ENCODE measurements at regions not wholly inside any gene's neighbourhood (a gene's known extent, or its start where the extent isn't known, plus 50 kb on each side); places are given as distances from the start of the nearest gene placed in this dataset.

DNA sequence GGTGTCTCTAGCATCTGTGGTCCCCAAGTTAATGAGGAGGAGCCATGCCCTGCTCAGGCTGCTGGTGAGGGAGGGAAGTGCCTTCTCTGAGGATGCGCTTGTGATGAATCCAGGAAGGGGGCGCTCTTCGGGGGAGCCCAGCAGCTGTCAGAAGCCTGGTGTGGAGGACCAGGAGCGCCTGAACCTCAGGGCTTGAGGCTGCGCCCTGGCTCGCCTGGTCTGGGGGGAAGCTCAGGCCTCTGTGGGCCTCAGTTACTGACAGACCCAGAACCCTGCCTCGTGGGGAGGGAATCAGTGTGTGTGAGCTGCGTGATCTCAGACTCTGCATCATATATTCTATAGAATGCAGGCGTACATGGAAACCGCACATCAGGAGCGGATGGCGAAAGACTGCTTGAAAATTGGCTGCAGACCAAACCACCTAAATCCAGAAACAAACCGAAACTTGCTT lies 126.1 kb downstream of the SEC14L1 start:
- DNase-seq (ENCODE audit: low spot score in 2 of 2), result no peak
- H3K4me1 Mint-ChIP-seq, result no peaks in the 10 kb centered on the region
- peaks cover 3% of the 10 kb centered on the region for H3K36me3 Mint-ChIP-seq (ENCODE audit: insufficient read depth)
- H3K9me3 Mint-ChIP-seq, result no peaks in the 10 kb centered on the region
- no peak for ATAC-seq (replicated peaks; ENCODE audit: extremely low read depth, poor library complexity, severe bottlenecking)
- H3K27ac Mint-ChIP-seq (ENCODE audit: low read depth), result no peak overlapping the region
- peaks cover 26% of the 10 kb centered on the region for H3K27me3 Mint-ChIP-seq
- no peak overlapping the region for H3K4me3 Mint-ChIP-seq

DNA sequence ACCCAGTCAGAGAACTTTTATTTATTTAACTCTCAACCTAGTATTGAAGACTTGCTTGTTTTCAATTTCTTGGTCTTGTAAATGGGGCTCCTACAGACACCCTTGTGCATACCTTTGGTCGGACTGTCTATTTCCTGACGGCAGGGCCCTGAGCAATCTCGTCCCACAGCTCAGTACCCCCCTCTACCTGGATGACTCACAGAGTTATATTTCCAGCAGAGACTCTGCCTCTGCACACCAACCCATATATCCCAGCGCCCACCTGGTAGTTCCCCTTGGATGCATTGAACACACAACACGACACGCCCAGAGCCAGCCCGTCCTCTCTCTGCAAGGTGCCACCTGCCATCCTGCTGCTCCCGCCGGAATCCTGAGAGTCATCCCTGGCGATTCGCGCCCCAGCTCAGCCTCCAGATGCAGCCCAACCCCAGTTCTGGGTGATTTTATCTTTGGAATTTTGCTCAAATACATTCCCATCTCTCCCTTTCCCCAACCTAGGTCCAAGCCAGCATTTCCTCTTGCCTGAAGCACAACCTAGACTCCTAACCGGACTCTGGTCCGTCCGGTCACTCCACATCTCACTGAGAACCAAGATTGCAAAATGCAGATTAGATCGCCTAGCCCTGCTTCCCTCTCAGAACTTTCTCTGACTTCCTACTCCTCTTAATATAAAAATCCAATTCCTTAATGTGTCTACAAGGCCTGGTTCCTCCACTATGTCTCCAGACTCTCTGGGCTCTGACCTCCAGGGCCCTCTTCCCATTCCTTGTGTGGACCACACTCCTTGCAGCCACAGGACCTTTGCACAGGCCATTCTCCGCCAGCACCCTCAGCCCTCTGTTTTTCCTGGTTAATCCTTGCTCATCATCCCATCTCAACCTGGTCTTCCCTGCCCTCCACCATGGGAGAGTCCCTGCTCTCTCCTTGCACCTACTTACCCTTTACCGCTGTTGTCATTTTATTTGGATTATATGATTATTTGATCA lies 129.2 kb downstream of the SEC14L1 start:
- Mint-ChIP-seq H3K27ac (ENCODE audit: low read depth) (no peak overlapping the region), H3K36me3 (ENCODE audit: insufficient read depth) (peaks cover 3% of the 10 kb centered on the region), H3K27me3 (peaks cover 23% of the 10 kb centered on the region), H3K4me3 (no peak overlapping the region), H3K4me1 (no peaks in the 10 kb centered on the region), H3K9me3 (no peaks in the 10 kb centered on the region)
- DNase-seq (ENCODE audit: low spot score in 2 of 2) (no peak), ATAC-seq (replicated peaks; ENCODE audit: extremely low read depth, poor library complexity, severe bottlenecking) (no peak)

DNA sequence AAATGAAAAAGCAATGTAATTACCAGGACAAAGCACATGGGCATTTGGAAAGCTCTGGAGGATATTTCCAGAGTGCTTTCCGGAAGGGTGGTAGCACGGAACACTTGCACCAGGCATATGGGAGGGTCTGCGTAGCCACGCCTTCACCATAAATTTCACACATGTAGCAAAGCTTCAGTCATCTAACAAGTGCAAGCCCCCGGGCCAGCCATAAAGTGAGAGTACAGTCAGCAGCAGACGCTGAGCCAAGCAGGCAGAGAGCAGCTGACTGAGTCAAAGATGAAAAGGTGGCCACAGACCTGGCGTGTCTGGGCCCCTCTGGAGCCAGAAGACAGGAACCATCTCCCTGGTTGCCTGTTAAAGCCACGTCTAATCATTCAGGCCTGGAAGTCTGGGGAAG lies 130.6 kb downstream of the SEC14L1 start:
- H3K4me3 Mint-ChIP-seq, result no peak overlapping the region
- H3K36me3 Mint-ChIP-seq (ENCODE audit: insufficient read depth), result peaks cover 3% of the 10 kb centered on the region
- H3K27ac Mint-ChIP-seq (ENCODE audit: low read depth), result no peak overlapping the region
- peaks cover 14% of the 10 kb centered on the region for H3K27me3 Mint-ChIP-seq
- H3K9me3 Mint-ChIP-seq, result no peaks in the 10 kb centered on the region
- ATAC-seq (replicated peaks; ENCODE audit: extremely low read depth, poor library complexity, severe bottlenecking) (no peak), DNase-seq (ENCODE audit: low spot score in 2 of 2) (no peak)
- H3K4me1 Mint-ChIP-seq, result no peaks in the 10 kb centered on the region

DNA sequence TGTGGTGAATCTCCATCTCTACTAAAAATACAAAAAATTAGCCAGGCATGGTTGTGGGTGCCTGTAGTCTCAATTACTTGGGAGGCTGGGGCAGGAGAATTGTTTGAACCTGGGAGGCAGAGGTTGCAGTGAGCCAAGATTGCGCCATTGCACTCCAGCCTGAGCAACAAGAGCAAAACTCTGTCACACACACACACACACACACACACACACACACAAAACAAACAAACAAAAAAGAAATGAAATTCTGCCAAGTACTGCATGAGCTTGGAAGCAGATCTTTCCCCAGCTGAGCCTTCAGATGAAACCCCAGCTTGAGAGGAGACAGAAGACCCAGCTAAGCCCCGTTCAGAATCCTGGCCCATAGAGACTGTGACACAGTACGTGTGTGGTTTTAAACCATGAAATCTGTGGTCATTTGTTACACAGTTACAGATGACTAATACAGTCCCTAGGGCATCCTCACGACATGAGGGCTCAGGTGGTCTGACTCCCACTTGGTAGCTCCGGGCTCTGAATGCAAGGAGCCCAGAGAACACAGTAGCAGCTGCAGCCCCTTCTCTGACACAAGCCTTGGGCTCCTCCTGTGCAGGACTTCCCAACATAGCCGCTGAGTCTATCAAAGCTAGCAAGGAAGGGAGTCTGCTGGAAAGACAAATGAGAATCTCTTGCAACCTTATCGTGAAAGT lies 132.8 kb downstream of the SEC14L1 start:
- DNase-seq (ENCODE audit: low spot score in 2 of 2) (no peak), ATAC-seq (replicated peaks; ENCODE audit: extremely low read depth, poor library complexity, severe bottlenecking) (no peak)
- Mint-ChIP-seq H3K4me3 (no peak overlapping the region), H3K36me3 (ENCODE audit: insufficient read depth) (peaks cover 6% of the 10 kb centered on the region), H3K4me1 (no peaks in the 10 kb centered on the region), H3K9me3 (no peaks in the 10 kb centered on the region), H3K27ac (ENCODE audit: low read depth) (no peak overlapping the region), H3K27me3 (peaks cover 14% of the 10 kb centered on the region)

DNA sequence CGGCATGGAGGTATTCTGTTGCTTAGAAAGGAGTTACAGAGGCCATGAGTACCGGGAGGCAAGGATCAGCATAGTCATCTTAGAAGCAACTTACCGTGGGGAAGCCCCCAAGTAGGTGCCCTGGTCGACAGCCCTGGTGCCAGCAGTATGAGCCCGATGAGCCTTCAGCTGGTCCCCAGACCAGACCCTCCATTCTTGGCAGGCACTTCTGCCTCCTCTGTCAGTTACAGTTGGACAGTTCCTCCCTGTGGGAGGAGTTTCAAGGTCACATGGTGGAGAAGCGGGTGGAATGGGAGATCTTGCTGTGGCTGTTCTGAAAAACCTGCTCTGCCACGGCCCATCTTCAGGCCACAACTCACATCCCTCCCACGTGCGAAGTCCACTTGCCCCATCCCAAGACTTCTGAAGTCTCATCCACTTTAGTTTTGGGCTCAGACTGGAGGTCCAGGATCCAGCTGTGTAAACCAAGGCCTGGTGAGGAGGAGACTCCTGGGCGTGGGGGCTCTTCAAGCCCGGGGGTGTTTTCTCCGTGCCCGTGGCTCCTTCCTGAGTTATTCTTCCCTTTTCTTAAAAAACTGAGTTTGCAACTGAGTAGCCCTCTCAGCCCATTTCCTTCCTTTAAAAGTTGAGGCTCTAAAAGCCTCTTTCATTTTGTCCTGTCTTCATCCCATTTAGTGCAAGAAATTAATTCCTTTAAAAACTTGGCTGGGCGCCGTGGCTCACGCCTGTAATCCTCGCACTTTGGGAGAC lies 133.5 kb downstream of the SEC14L1 start:
- H3K9me3 Mint-ChIP-seq, result no peaks in the 10 kb centered on the region
- ATAC-seq (replicated peaks; ENCODE audit: extremely low read depth, poor library complexity, severe bottlenecking) (no peak), DNase-seq (ENCODE audit: low spot score in 2 of 2) (no peak)
- H3K4me1 Mint-ChIP-seq, result no peaks in the 10 kb centered on the region
- no peak overlapping the region for H3K27ac Mint-ChIP-seq (ENCODE audit: low read depth)
- H3K27me3 Mint-ChIP-seq, result peaks cover 14% of the 10 kb centered on the region
- H3K36me3 Mint-ChIP-seq (ENCODE audit: insufficient read depth), result peaks cover 7% of the 10 kb centered on the region
- no peak overlapping the region for H3K4me3 Mint-ChIP-seq

DNA sequence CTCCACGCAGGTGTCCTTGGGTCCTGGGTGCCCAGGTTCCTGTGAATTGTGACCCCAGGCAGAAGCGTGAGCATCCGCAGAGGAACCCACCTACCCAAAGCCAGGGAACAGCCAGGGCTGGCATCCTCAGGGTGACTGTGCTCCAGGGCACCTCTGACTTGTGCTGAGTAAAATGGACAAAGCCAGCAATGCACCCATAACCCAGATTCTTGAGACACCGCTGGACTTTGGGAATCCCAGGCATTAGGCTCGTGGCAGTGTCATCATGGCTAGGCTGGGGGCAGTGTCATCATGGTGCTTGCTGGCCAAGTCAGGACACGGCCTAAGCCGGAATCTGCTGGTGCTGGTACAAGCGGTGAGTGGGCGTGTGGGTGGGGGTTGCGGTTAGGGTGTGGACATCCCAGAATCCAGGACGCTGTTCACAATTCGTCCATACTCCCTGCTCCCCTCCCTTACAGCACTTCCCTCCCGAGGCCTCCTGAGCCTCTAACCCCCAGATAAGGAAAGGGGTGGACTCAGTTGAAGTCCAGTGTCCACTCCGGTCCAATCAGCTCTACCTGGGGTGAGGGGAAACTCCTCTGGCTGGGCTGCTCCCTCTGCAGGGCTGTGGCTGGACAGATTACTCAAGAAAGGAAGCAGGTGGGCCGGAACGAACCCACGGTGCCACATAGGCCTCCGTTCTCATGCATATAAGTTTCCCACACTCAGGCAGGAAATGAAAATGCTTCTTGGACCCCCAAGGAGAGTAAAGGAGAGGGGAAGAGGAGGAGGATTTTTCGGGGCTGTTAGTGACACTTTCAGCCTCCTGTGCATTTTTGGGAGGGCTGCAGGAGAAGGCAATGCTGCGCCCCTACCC lies 138.9 kb downstream of the SEC14L1 start:
- Mint-ChIP-seq H3K9me3 (no peaks in the 10 kb centered on the region), H3K27me3 (peaks cover 34% of the 10 kb centered on the region), H3K4me1 (peaks cover 15% of the 10 kb centered on the region), H3K27ac (ENCODE audit: low read depth) (peak overlapping the region; percentile 82), H3K4me3 (peak overlapping the region; percentile 71), H3K36me3 (ENCODE audit: insufficient read depth) (peaks cover 28% of the 10 kb centered on the region)
- ATAC-seq (replicated peaks; ENCODE audit: extremely low read depth, poor library complexity, severe bottlenecking), result no peak
- DNase-seq (ENCODE audit: low spot score in 2 of 2), result no peak

DNA sequence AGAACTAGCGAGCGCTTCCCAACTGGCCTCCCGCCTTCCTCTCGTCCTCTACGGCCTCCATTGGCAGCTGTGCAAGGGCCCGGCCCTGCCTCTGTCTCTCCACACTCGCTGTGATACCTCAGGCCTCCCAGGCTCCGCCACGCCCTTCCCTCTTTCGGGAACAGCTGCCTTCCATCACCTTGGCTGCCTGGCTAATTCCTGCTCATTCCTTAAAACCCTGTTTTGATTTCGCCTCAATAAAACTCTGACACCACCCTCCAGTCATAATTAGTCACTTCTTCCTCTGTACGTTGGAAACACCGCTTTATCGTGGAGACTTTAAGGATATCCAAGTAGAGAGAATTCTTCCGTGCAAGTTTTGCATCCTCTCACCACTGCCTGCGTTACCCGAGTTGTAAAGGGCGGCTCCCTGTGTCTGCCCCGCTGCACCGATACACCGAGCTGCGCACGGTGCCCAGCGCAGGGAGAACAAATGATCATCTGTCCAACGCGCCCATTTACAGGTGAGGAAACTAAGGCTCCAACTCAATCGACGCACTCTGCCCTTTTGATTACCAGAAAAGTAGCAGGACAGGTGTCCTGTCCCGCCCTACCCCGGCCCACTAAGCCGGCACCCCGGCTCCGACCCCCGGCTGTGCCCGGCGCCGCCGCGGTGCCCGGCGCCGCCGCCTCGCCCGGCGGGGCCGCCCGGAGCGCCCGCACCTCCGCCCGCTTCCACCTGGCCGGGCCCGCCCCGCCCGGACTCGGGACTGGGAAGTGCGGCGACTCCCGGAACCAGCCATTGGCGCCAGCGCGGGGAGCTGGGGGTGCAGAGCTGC lies 139.7 kb downstream of the SEC14L1 start:
- no peak for ATAC-seq (replicated peaks; ENCODE audit: extremely low read depth, poor library complexity, severe bottlenecking)
- H3K9me3 Mint-ChIP-seq, result no peaks in the 10 kb centered on the region
- peaks cover 34% of the 10 kb centered on the region for H3K27me3 Mint-ChIP-seq
- H3K27ac Mint-ChIP-seq (ENCODE audit: low read depth), result peak overlapping the region; percentile 82
- H3K36me3 Mint-ChIP-seq (ENCODE audit: insufficient read depth), result peaks cover 28% of the 10 kb centered on the region
- DNase-seq (ENCODE audit: low spot score in 2 of 2), result no peak
- peak overlapping the region; percentile 71 for H3K4me3 Mint-ChIP-seq
- peaks cover 15% of the 10 kb centered on the region for H3K4me1 Mint-ChIP-seq

DNA sequence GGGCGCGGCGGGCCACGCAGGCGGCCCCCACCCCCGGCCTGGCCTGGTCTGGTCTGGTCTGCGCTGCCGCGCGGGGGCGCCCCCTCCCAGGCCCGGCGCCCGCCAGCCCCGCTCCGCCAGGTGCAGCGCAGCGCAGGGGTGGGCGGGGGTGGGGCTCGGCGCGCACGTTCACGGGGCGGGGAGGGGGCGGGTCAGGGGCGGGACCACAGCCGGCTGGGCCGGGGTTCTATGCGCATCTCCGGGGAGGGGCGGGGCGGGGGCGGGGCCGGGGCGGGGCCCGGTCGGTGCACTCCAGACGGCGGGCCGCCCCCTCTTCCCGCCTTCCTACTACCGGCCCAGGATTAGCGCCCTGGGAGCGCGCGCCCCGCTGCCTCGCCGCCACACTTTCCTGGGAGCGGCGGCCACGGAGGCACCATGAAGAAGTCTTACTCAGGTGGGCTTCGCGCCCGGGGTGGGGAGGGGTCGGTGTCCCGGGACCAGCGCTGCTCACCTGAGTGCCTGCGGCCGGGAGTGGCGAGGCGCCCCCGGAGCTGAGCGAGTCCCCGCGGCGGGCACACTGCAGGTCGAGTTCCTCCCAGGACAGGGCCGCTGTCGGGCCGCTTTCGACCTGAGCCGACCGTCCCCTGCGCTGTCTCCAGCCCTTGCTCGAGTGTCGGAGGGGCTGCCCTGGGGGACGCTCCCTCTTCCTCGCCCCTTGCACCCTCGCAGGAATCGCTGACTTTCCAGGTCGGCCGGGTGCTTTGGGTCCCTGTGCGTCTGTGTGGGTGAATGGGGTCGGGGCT lies 140.5 kb downstream of the SEC14L1 start:
- Mint-ChIP-seq H3K36me3 (ENCODE audit: insufficient read depth) (peaks cover 28% of the 10 kb centered on the region), H3K4me3 (peak overlapping the region; percentile 80), H3K4me1 (peaks cover 15% of the 10 kb centered on the region), H3K27me3 (peaks cover 41% of the 10 kb centered on the region), H3K9me3 (no peaks in the 10 kb centered on the region), H3K27ac (ENCODE audit: low read depth) (peak overlapping the region; percentile 98)
- ATAC-seq (replicated peaks; ENCODE audit: extremely low read depth, poor library complexity, severe bottlenecking) (peak; percentile 83), DNase-seq (ENCODE audit: low spot score in 2 of 2) (peak; percentile 27 to 43)

DNA sequence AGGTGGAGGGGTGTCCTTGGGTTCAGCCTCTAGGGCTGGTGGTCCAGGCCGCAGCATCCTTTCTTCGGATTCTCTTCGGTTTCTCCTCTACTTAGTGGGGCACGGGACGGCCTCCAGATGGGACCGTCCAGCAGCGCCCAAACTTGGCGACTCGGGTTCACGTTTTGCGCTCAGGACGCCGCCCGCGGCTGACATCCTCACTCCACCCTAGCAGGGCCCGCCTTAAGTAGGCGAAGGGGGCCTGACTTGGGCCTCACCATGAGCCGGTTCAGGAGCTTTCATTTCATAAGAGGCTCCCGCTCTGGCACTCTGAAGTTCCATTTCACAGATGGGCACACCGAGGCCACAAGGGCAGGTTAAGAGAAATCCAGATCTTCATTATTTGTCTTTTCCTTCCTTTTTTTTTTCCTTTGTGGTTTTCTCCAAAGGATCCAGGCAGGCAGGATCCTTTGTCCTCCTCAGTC lies 141.2 kb downstream of the SEC14L1 start:
- Mint-ChIP-seq H3K36me3 (ENCODE audit: insufficient read depth) (peaks cover 28% of the 10 kb centered on the region), H3K9me3 (no peaks in the 10 kb centered on the region), H3K4me1 (peaks cover 15% of the 10 kb centered on the region), H3K4me3 (peak overlapping the region; percentile 80), H3K27me3 (peaks cover 44% of the 10 kb centered on the region), H3K27ac (ENCODE audit: low read depth) (peak overlapping the region; percentile 98)
- DNase-seq (ENCODE audit: low spot score in 2 of 2) (no peak), ATAC-seq (replicated peaks; ENCODE audit: extremely low read depth, poor library complexity, severe bottlenecking) (no peak)

DNA sequence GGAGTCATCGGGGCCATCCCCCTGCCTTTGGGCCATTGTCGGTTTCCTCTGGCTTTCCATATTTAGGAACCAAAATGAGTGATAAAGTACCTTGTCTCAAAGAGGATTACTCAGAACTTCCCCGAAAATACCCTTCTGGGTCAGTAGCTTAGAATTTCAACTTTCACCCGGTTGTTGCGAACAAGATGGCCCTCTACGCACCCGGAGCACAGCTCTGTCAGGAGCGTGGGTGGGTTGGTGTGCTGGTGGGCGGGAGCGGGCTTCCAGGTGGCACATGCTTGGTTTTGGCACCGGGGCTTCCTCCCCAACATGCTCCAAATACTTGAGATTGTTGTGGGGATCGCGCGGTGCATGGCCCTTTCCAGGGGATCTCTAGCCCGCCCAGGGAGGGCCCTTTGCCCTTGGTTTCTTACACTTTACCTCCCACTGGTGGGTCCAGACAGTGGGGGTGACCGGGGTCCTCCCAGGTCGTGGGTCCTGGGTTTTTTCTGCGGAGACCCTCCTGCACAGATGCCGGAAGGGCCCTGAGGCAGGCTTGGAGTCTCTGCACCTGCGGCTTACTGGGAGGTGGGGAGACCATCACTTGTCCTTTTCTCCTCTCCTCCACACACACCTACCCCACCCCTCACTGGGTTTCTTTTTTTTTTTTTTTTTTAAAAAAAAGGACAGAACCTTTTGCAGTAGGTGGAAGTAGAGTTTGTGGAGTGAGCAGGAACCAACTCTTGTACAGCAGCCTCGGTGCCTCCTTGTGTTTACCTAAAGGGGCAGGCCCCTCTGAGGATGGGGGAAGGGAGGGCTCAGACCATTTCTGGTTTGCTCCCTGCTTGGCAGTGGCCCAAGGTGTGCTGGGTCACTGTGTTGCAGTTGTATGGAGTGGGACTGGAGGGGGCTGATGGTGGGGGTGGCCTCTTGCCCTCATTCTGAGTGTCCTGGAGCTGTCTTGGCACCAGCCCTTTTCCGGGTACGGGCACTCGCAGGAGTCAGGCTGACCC lies 142.1 kb downstream of the SEC14L1 start:
- H3K4me3 Mint-ChIP-seq, result peak overlapping the region; percentile 80
- ATAC-seq (replicated peaks; ENCODE audit: extremely low read depth, poor library complexity, severe bottlenecking), result no peak
- peak overlapping the region; percentile 98 for H3K27ac Mint-ChIP-seq (ENCODE audit: low read depth)
- DNase-seq (ENCODE audit: low spot score in 2 of 2), result no peak
- H3K9me3 Mint-ChIP-seq, result no peaks in the 10 kb centered on the region
- H3K27me3 Mint-ChIP-seq, result peaks cover 44% of the 10 kb centered on the region
- H3K4me1 Mint-ChIP-seq, result peaks cover 15% of the 10 kb centered on the region
- peaks cover 26% of the 10 kb centered on the region for H3K36me3 Mint-ChIP-seq (ENCODE audit: insufficient read depth)
